ENCODE measurements at regions not wholly inside any gene's neighbourhood (a gene's known extent, or its start where the extent isn't known, plus 50 kb on each side); places are given as distances from the start of the nearest gene placed in this dataset.

GRCh38 chr15:54979964-54980363 is 216.8 kb downstream of the RSL24D1 start:
- no peak overlapping the region for H3K4me3 ChIP-seq (ENCODE audit: insufficient read depth, low read depth, low read length)
- no peaks in the 10 kb centered on the region for H4K20me1 ChIP-seq (ENCODE audit: insufficient read depth, low read length)
- Mint-ChIP-seq H3K27me3 (ENCODE audit: low read depth, unreplicated experiment) (no peaks in the 10 kb centered on the region), H3K36me3 (ENCODE audit: low read depth, unreplicated experiment) (no peaks in the 10 kb centered on the region), H3K9me3 (ENCODE audit: unreplicated experiment) (peaks cover 8% of the 10 kb centered on the region), H3K4me3 (ENCODE audit: unreplicated experiment) (no peak overlapping the region), H3K27ac (ENCODE audit: unreplicated experiment) (no peak overlapping the region), H3K4me1 (ENCODE audit: low read depth, unreplicated experiment) (no peaks in the 10 kb centered on the region)
- H3K79me2 ChIP-seq (ENCODE audit: insufficient read depth, low read length), result no peaks in the 10 kb centered on the region
- FAIRE-seq, result no peak
- H3K4me2 ChIP-seq (ENCODE audit: low read length), result no peak overlapping the region
- no peaks in the 10 kb centered on the region for H3K36me3 ChIP-seq (ENCODE audit: insufficient read depth, low read length)
- no peaks in the 10 kb centered on the region for H3K9me3 ChIP-seq (ENCODE audit: insufficient read depth, low read depth, low read length)
- no peaks in the 10 kb centered on the region for H3K4me1 ChIP-seq (ENCODE audit: insufficient read depth, low read length)
- H2AFZ ChIP-seq (ENCODE audit: low read depth, low read length), result no peak overlapping the region
- TF ChIP-seq EZH2 (IDR thresholded peaks at IDR 0.05; ENCODE audit: insufficient read depth, low read length), result no peak
- TF ChIP-seq CTCF (IDR thresholded peaks at IDR 0.05; ENCODE audit: insufficient read depth, low read depth, low read length), result no peak
- no peak for DNase-seq (ENCODE audit: low read depth)
- H3K27me3 ChIP-seq (ENCODE audit: insufficient read depth, low read length), result no peaks in the 10 kb centered on the region
- no peak overlapping the region for H3K27ac ChIP-seq (ENCODE audit: low read depth, low read length)
- H3K9ac ChIP-seq (ENCODE audit: low read length), result no peak overlapping the region

- H3K27me3 Mint-ChIP-seq (ENCODE audit: low read depth, unreplicated experiment), result no peaks in the 10 kb centered on the region
- H3K9me3 Mint-ChIP-seq (ENCODE audit: unreplicated experiment), result peaks cover 7% of the 10 kb centered on the region
- no peak overlapping the region for H3K4me3 ChIP-seq (ENCODE audit: insufficient read depth, low read depth, low read length)
- H3K27ac ChIP-seq (ENCODE audit: low read depth, low read length), result no peak overlapping the region
- H3K9me3 ChIP-seq (ENCODE audit: insufficient read depth, low read depth, low read length), result no peaks in the 10 kb centered on the region
- no peaks in the 10 kb centered on the region for H3K79me2 ChIP-seq (ENCODE audit: insufficient read depth, low read length)
- FAIRE-seq (no peak), DNase-seq (ENCODE audit: low read depth) (no peak)
- no peak overlapping the region for H3K4me2 ChIP-seq (ENCODE audit: low read length)
- H3K4me1 Mint-ChIP-seq (ENCODE audit: low read depth, unreplicated experiment), result peaks cover 2% of the 10 kb centered on the region
- no peaks in the 10 kb centered on the region for H3K4me1 ChIP-seq (ENCODE audit: insufficient read depth, low read length)
- H4K20me1 ChIP-seq (ENCODE audit: insufficient read depth, low read length), result no peaks in the 10 kb centered on the region
- no peak overlapping the region for H3K27ac Mint-ChIP-seq (ENCODE audit: unreplicated experiment)
- no peak overlapping the region for H2AFZ ChIP-seq (ENCODE audit: low read depth, low read length)
- no peaks in the 10 kb centered on the region for H3K36me3 Mint-ChIP-seq (ENCODE audit: low read depth, unreplicated experiment)
- no peak overlapping the region for H3K9ac ChIP-seq (ENCODE audit: low read length)
- H3K27me3 ChIP-seq (ENCODE audit: insufficient read depth, low read length), result no peaks in the 10 kb centered on the region
- no peaks in the 10 kb centered on the region for H3K36me3 ChIP-seq (ENCODE audit: insufficient read depth, low read length)
- H3K4me3 Mint-ChIP-seq (ENCODE audit: unreplicated experiment), result no peak overlapping the region
- TF ChIP-seq CTCF (IDR thresholded peaks at IDR 0.05; ENCODE audit: insufficient read depth, low read depth, low read length) (no peak), EZH2 (IDR thresholded peaks at IDR 0.05; ENCODE audit: insufficient read depth, low read length) (no peak)
These were observed 234.1 kb downstream of the RSL24D1 start for GRCh38 chr15:54962637-54963036.

GRCh38 chr15:54960266-54960665 is 236.5 kb downstream of the RSL24D1 start:
- TF ChIP-seq EZH2 (IDR thresholded peaks at IDR 0.05; ENCODE audit: insufficient read depth, low read length) (no peak), CTCF (IDR thresholded peaks at IDR 0.05; ENCODE audit: insufficient read depth, low read depth, low read length) (no peak)
- no peaks in the 10 kb centered on the region for H4K20me1 ChIP-seq (ENCODE audit: insufficient read depth, low read length)
- H3K4me2 ChIP-seq (ENCODE audit: low read length), result no peak overlapping the region
- no peak for FAIRE-seq
- H3K79me2 ChIP-seq (ENCODE audit: insufficient read depth, low read length), result no peaks in the 10 kb centered on the region
- Mint-ChIP-seq H3K4me1 (ENCODE audit: low read depth, unreplicated experiment) (peaks cover 2% of the 10 kb centered on the region), H3K36me3 (ENCODE audit: low read depth, unreplicated experiment) (no peaks in the 10 kb centered on the region), H3K27ac (ENCODE audit: unreplicated experiment) (no peak overlapping the region), H3K9me3 (ENCODE audit: unreplicated experiment) (peaks cover 2% of the 10 kb centered on the region), H3K27me3 (ENCODE audit: low read depth, unreplicated experiment) (no peaks in the 10 kb centered on the region), H3K4me3 (ENCODE audit: unreplicated experiment) (no peak overlapping the region)
- no peak overlapping the region for H3K27ac ChIP-seq (ENCODE audit: low read depth, low read length)
- H2AFZ ChIP-seq (ENCODE audit: low read depth, low read length), result no peak overlapping the region
- H3K9me3 ChIP-seq (ENCODE audit: insufficient read depth, low read depth, low read length), result no peaks in the 10 kb centered on the region
- no peaks in the 10 kb centered on the region for H3K36me3 ChIP-seq (ENCODE audit: insufficient read depth, low read length)
- H3K4me1 ChIP-seq (ENCODE audit: insufficient read depth, low read length), result no peaks in the 10 kb centered on the region
- no peak overlapping the region for H3K9ac ChIP-seq (ENCODE audit: low read length)
- no peak for DNase-seq (ENCODE audit: low read depth)
- no peaks in the 10 kb centered on the region for H3K27me3 ChIP-seq (ENCODE audit: insufficient read depth, low read length)
- H3K4me3 ChIP-seq (ENCODE audit: insufficient read depth, low read depth, low read length), result no peak overlapping the region
